ENCODE measurements at regions not wholly inside any gene's neighbourhood (a gene's known extent, or its start where the extent isn't known, plus 50 kb on each side); places are given as distances from the start of the nearest gene placed in this dataset.

DNA sequence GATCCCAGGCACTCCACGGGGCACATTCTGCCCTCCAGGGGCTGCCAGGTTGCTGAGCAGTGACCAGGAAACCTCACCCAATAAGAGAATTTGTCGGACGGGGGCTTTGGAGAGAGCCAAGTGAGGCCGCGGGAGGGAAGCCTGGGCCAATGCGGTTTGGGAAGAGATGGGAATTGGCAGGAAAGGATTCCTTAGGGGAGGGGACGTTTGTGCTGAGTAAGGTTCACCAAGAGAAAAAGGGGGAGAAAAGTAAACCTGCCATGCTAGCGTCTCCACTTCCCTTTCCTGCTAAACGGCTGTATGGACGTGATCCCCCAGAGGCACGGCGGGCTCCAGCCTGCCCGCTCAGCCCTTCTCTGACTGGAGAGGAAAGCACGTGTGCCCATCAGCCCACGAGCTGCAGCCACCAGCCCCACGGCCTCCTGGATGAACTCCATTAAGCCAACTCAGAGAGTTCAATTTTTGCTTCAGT lies 194.4 kb upstream of the ID2 start:
- TF ChIP-seq, protein P1, sequence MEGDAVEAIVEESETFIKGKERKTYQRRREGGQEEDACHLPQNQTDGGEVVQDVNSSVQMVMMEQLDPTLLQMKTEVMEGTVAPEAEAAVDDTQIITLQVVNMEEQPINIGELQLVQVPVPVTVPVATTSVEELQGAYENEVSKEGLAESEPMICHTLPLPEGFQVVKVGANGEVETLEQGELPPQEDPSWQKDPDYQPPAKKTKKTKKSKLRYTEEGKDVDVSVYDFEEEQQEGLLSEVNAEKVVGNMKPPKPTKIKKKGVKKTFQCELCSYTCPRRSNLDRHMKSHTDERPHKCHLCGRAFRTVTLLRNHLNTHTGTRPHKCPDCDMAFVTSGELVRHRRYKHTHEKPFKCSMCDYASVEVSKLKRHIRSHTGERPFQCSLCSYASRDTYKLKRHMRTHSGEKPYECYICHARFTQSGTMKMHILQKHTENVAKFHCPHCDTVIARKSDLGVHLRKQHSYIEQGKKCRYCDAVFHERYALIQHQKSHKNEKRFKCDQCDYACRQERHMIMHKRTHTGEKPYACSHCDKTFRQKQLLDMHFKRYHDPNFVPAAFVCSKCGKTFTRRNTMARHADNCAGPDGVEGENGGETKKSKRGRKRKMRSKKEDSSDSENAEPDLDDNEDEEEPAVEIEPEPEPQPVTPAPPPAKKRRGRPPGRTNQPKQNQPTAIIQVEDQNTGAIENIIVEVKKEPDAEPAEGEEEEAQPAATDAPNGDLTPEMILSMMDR (IDR thresholded peaks at IDR 0.05; ENCODE audit: poor library complexity, severe bottlenecking), result no peak
- TF ChIP-seq, protein P2, sequence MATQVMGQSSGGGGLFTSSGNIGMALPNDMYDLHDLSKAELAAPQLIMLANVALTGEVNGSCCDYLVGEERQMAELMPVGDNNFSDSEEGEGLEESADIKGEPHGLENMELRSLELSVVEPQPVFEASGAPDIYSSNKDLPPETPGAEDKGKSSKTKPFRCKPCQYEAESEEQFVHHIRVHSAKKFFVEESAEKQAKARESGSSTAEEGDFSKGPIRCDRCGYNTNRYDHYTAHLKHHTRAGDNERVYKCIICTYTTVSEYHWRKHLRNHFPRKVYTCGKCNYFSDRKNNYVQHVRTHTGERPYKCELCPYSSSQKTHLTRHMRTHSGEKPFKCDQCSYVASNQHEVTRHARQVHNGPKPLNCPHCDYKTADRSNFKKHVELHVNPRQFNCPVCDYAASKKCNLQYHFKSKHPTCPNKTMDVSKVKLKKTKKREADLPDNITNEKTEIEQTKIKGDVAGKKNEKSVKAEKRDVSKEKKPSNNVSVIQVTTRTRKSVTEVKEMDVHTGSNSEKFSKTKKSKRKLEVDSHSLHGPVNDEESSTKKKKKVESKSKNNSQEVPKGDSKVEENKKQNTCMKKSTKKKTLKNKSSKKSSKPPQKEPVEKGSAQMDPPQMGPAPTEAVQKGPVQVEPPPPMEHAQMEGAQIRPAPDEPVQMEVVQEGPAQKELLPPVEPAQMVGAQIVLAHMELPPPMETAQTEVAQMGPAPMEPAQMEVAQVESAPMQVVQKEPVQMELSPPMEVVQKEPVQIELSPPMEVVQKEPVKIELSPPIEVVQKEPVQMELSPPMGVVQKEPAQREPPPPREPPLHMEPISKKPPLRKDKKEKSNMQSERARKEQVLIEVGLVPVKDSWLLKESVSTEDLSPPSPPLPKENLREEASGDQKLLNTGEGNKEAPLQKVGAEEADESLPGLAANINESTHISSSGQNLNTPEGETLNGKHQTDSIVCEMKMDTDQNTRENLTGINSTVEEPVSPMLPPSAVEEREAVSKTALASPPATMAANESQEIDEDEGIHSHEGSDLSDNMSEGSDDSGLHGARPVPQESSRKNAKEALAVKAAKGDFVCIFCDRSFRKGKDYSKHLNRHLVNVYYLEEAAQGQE (IDR thresholded peaks at IDR 0.05; ENCODE audit: borderline replicate concordance), result no peak
- no peak for TF ChIP-seq SMC3 (conservative IDR thresholded peaks at IDR 0.05; ENCODE audit: poor library complexity)
- no peak for TF ChIP-seq RAD21 (conservative IDR thresholded peaks at IDR 0.05)
- TF ChIP-seq TAF1 (IDR thresholded peaks at IDR 0.05; ENCODE audit: low read depth), result no peak
- no peak for TF ChIP-seq EZH2 (IDR thresholded peaks at IDR 0.05; ENCODE audit: borderline replicate concordance, insufficient read depth, low read length, poor library complexity, severe bottlenecking)
- no peak for TF ChIP-seq EP300 (conservative IDR thresholded peaks at IDR 0.05; ENCODE audit: poor library complexity, severe bottlenecking)
- TF ChIP-seq MXI1 (conservative IDR thresholded peaks at IDR 0.05; ENCODE audit: poor library complexity, severe bottlenecking), result no peak
- no peak for TF ChIP-seq POLR2AphosphoS5 (IDR thresholded peaks at IDR 0.05)
- no peaks in the 10 kb centered on the region for H3K27me3 ChIP-seq (ENCODE audit: insufficient read depth, low read depth, low read length)
- no peaks in the 10 kb centered on the region for H3K79me2 ChIP-seq (replicated peaks; ENCODE audit: insufficient read depth, low read length)
- no peaks in the 10 kb centered on the region for H4K20me1 ChIP-seq (ENCODE audit: insufficient read depth)
- H2AFZ ChIP-seq (ENCODE audit: low read depth, low read length), result no peak overlapping the region
- no peaks in the 10 kb centered on the region for H3K9me3 ChIP-seq (ENCODE audit: low read length)
- no peak overlapping the region for H3K9ac ChIP-seq (ENCODE audit: low read length)
- no peak overlapping the region for H3K27ac ChIP-seq (ENCODE audit: low read length)
- no peaks in the 10 kb centered on the region for H3K9me2 ChIP-seq (ENCODE audit: insufficient read depth, low read length)
- no peak overlapping the region for H3K4me2 ChIP-seq (ENCODE audit: low read length)
- no peaks in the 10 kb centered on the region for H3K36me3 ChIP-seq (ENCODE audit: insufficient read depth, low read length)
- H3F3A ChIP-seq (ENCODE audit: insufficient read depth, low read length, poor library complexity, severe bottlenecking), result no peaks in the 10 kb centered on the region
- no peak overlapping the region for H3K4me3 ChIP-seq (ENCODE audit: low read length)

DNA sequence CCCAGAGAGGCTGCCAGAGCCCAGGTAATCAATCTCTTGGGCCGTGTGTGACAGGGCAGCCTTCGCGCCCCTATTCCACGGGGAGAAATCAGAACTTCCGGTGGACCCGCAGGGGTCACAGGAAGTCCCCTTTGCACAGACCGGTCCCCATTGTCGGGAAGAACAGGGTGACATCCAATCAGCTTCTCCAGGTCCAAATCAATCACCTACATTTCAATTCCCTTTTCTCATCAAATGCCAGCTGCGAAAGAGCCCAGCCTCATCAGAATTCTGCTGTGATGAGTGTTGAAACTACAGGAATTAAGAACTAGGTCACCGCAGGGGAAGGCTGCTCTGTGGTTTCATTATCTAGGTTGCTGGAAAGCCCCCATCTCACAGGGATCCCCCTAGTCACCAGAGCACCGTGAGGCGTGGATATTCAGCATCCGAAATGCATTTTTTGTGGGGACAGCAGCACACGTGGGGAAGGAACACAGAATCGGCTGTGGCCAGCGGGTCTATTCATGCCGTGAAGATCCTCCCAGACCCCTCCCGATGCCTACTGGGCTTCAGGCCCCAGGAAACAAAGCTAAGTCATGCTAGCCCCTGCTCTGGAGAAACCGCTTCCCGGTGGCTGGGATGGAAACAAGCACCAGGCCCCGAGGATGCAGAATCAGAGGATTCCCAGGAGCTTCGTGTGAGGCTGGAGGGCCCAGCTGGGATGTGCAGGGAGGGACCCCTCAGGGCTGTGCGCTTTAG lies 193.7 kb upstream of the ID2 start:
- Histone ChIP-seq H3F3A (ENCODE audit: insufficient read depth, low read length, poor library complexity, severe bottlenecking) (no peaks in the 10 kb centered on the region), H3K27me3 (ENCODE audit: insufficient read depth, low read depth, low read length) (no peaks in the 10 kb centered on the region), H2AFZ (ENCODE audit: low read depth, low read length) (no peak overlapping the region), H3K4me3 (ENCODE audit: low read length) (no peak overlapping the region), H3K9me2 (ENCODE audit: insufficient read depth, low read length) (no peaks in the 10 kb centered on the region), H3K9ac (ENCODE audit: low read length) (no peak overlapping the region), H3K4me2 (ENCODE audit: low read length) (no peak overlapping the region), H4K20me1 (ENCODE audit: insufficient read depth) (no peaks in the 10 kb centered on the region), H3K9me3 (ENCODE audit: low read length) (no peaks in the 10 kb centered on the region), H3K36me3 (ENCODE audit: insufficient read depth, low read length) (no peaks in the 10 kb centered on the region), H3K79me2 (replicated peaks; ENCODE audit: insufficient read depth, low read length) (no peaks in the 10 kb centered on the region), H3K27ac (ENCODE audit: low read length) (no peak overlapping the region)
- TF ChIP-seq EZH2 (IDR thresholded peaks at IDR 0.05; ENCODE audit: borderline replicate concordance, insufficient read depth, low read length, poor library complexity, severe bottlenecking), result no peak
- TF ChIP-seq MXI1 (conservative IDR thresholded peaks at IDR 0.05; ENCODE audit: poor library complexity, severe bottlenecking), result no peak
- TF ChIP-seq EP300 (conservative IDR thresholded peaks at IDR 0.05; ENCODE audit: poor library complexity, severe bottlenecking), result no peak
- no peak for TF ChIP-seq SMC3 (conservative IDR thresholded peaks at IDR 0.05; ENCODE audit: poor library complexity)
- no peak for TF ChIP-seq TAF1 (IDR thresholded peaks at IDR 0.05; ENCODE audit: low read depth)
- no peak for TF ChIP-seq POLR2AphosphoS5 (IDR thresholded peaks at IDR 0.05)
- TF ChIP-seq, protein P2 (IDR thresholded peaks at IDR 0.05; ENCODE audit: borderline replicate concordance), result no peak
- TF ChIP-seq, protein P1 (IDR thresholded peaks at IDR 0.05; ENCODE audit: poor library complexity, severe bottlenecking), result no peak
- TF ChIP-seq RAD21 (conservative IDR thresholded peaks at IDR 0.05), result no peak

Data from neural cell (in vitro differentiated cells).